ENCODE measurements at regions not wholly inside any gene's neighbourhood (a gene's known extent, or its start where the extent isn't known, plus 50 kb on each side); places are given as distances from the start of the nearest gene placed in this dataset.

- no peak for TF ChIP-seq POLR2AphosphoS5 (IDR thresholded peaks at IDR 0.05)
- no peak for TF ChIP-seq EZH2 (IDR thresholded peaks at IDR 0.05; ENCODE audit: borderline replicate concordance, insufficient read depth, low read length, poor library complexity, severe bottlenecking)
- TF ChIP-seq, protein P1, sequence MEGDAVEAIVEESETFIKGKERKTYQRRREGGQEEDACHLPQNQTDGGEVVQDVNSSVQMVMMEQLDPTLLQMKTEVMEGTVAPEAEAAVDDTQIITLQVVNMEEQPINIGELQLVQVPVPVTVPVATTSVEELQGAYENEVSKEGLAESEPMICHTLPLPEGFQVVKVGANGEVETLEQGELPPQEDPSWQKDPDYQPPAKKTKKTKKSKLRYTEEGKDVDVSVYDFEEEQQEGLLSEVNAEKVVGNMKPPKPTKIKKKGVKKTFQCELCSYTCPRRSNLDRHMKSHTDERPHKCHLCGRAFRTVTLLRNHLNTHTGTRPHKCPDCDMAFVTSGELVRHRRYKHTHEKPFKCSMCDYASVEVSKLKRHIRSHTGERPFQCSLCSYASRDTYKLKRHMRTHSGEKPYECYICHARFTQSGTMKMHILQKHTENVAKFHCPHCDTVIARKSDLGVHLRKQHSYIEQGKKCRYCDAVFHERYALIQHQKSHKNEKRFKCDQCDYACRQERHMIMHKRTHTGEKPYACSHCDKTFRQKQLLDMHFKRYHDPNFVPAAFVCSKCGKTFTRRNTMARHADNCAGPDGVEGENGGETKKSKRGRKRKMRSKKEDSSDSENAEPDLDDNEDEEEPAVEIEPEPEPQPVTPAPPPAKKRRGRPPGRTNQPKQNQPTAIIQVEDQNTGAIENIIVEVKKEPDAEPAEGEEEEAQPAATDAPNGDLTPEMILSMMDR (IDR thresholded peaks at IDR 0.05; ENCODE audit: poor library complexity, severe bottlenecking), result no peak
- TF ChIP-seq EP300 (conservative IDR thresholded peaks at IDR 0.05; ENCODE audit: poor library complexity, severe bottlenecking), result no peak
- no peak for TF ChIP-seq SMC3 (conservative IDR thresholded peaks at IDR 0.05; ENCODE audit: poor library complexity)
- no peak for TF ChIP-seq TAF1 (IDR thresholded peaks at IDR 0.05; ENCODE audit: low read depth)
- TF ChIP-seq, protein P2, sequence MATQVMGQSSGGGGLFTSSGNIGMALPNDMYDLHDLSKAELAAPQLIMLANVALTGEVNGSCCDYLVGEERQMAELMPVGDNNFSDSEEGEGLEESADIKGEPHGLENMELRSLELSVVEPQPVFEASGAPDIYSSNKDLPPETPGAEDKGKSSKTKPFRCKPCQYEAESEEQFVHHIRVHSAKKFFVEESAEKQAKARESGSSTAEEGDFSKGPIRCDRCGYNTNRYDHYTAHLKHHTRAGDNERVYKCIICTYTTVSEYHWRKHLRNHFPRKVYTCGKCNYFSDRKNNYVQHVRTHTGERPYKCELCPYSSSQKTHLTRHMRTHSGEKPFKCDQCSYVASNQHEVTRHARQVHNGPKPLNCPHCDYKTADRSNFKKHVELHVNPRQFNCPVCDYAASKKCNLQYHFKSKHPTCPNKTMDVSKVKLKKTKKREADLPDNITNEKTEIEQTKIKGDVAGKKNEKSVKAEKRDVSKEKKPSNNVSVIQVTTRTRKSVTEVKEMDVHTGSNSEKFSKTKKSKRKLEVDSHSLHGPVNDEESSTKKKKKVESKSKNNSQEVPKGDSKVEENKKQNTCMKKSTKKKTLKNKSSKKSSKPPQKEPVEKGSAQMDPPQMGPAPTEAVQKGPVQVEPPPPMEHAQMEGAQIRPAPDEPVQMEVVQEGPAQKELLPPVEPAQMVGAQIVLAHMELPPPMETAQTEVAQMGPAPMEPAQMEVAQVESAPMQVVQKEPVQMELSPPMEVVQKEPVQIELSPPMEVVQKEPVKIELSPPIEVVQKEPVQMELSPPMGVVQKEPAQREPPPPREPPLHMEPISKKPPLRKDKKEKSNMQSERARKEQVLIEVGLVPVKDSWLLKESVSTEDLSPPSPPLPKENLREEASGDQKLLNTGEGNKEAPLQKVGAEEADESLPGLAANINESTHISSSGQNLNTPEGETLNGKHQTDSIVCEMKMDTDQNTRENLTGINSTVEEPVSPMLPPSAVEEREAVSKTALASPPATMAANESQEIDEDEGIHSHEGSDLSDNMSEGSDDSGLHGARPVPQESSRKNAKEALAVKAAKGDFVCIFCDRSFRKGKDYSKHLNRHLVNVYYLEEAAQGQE (IDR thresholded peaks at IDR 0.05; ENCODE audit: borderline replicate concordance), result no peak
- TF ChIP-seq RAD21 (conservative IDR thresholded peaks at IDR 0.05), result no peak
- no peak for TF ChIP-seq MXI1 (conservative IDR thresholded peaks at IDR 0.05; ENCODE audit: poor library complexity, severe bottlenecking)
- no peaks in the 10 kb centered on the region for H3K79me2 ChIP-seq (replicated peaks; ENCODE audit: insufficient read depth, low read length)
- no peak overlapping the region for H2AFZ ChIP-seq (ENCODE audit: low read depth, low read length)
Observed at GRCh38 chr4:155614111-155614762, 52.4 kb upstream of the GUCY1A1 start.

DNA sequence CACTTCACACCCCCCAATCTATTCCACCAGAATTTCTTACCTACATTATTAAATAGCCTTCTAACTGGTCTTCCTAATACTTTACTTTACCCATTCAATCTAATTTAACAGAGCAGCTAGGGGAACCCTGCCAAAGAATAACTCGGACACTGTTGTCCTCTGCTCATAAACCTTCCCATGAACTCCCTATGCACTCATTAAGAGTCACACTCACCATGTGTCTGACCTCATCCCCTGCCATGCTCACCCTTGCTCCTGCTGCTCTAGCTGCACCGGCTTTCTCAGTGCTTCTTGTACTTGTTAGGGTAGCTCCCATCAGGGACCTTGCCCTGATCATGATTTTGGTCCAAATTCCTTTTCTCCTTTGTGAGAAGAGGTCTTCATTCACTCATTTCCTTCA lies 54.6 kb upstream of the GUCY1A1 start:
- no peaks in the 10 kb centered on the region for H3K9me3 ChIP-seq (ENCODE audit: low read length)
- no peaks in the 10 kb centered on the region for H3K9me2 ChIP-seq (ENCODE audit: insufficient read depth, low read length)
- H3K4me3 ChIP-seq (ENCODE audit: low read length), result no peak overlapping the region
- TF ChIP-seq POLR2AphosphoS5 (IDR thresholded peaks at IDR 0.05) (no peak), SMC3 (conservative IDR thresholded peaks at IDR 0.05; ENCODE audit: poor library complexity) (no peak)
- TF ChIP-seq, protein P2 (IDR thresholded peaks at IDR 0.05; ENCODE audit: borderline replicate concordance), result no peak
- H3K79me2 ChIP-seq (replicated peaks; ENCODE audit: insufficient read depth, low read length), result no peaks in the 10 kb centered on the region
- H3K27ac ChIP-seq (ENCODE audit: low read length), result no peak overlapping the region
- no peak overlapping the region for H3K9ac ChIP-seq (ENCODE audit: low read length)
- no peak overlapping the region for H3K4me2 ChIP-seq (ENCODE audit: low read length)
- H3F3A ChIP-seq (ENCODE audit: insufficient read depth, low read length, poor library complexity, severe bottlenecking), result no peaks in the 10 kb centered on the region
- H3K36me3 ChIP-seq (ENCODE audit: insufficient read depth, low read length), result no peaks in the 10 kb centered on the region
- no peaks in the 10 kb centered on the region for H4K20me1 ChIP-seq (ENCODE audit: insufficient read depth)
- no peak overlapping the region for H2AFZ ChIP-seq (ENCODE audit: low read depth, low read length)
- H3K27me3 ChIP-seq (ENCODE audit: insufficient read depth, low read depth, low read length), result no peaks in the 10 kb centered on the region

More at GRCh38 chr4:155614111-155614762, 52.4 kb upstream of the GUCY1A1 start:
- no peak overlapping the region for H3K9ac ChIP-seq (ENCODE audit: low read length)
- no peak overlapping the region for H3K27ac ChIP-seq (ENCODE audit: low read length)
- no peaks in the 10 kb centered on the region for H3F3A ChIP-seq (ENCODE audit: insufficient read depth, low read length, poor library complexity, severe bottlenecking)
- no peaks in the 10 kb centered on the region for H3K27me3 ChIP-seq (ENCODE audit: insufficient read depth, low read depth, low read length)
- H3K4me3 ChIP-seq (ENCODE audit: low read length), result no peak overlapping the region
- no peaks in the 10 kb centered on the region for H3K36me3 ChIP-seq (ENCODE audit: insufficient read depth, low read length)
- no peaks in the 10 kb centered on the region for H4K20me1 ChIP-seq (ENCODE audit: insufficient read depth)
- no peak overlapping the region for H3K4me2 ChIP-seq (ENCODE audit: low read length)
- no peaks in the 10 kb centered on the region for H3K9me2 ChIP-seq (ENCODE audit: insufficient read depth, low read length)
- no peaks in the 10 kb centered on the region for H3K9me3 ChIP-seq (ENCODE audit: low read length)

Data from neural cell (in vitro differentiated cells).